NCI-H2196 treated with DMSO at 0.1 percent for 48 hours (cell line): ENCODE measurements at regions not wholly inside any gene's neighbourhood (a gene's known extent, or its start where the extent isn't known, plus 50 kb on each side); places are given as distances from the start of the nearest gene placed in this dataset.
"Not testable (repeated sequence)": the region's sequence is repeated elsewhere in the genome, so short reads cannot be mapped to it uniquely, and the experiment has no call there.

Source experiments
- DNase-seq: peaks from one replicate; lab custom pipeline; 2025; ENCODE audit not compliant: unreplicated experiment; lab: John Stamatoyannopoulos, UW

DNA sequence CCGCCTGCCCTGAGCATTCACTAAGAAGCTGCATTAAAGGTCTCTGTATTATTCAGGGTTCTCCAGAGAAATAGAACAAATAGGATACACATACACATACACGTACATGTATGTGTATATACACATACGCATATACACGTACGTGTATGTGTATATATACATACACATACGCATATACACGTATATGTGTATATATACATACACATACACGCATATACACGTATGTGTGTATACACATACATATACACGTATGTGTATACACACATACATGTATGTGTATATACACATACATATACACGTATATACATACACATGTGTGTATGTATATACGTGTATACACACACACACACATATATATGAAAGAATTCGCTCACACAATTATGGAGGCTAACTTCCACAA lies 108.9 kb upstream of the BARHL2 start:
- no peak for DNase-seq

DNA sequence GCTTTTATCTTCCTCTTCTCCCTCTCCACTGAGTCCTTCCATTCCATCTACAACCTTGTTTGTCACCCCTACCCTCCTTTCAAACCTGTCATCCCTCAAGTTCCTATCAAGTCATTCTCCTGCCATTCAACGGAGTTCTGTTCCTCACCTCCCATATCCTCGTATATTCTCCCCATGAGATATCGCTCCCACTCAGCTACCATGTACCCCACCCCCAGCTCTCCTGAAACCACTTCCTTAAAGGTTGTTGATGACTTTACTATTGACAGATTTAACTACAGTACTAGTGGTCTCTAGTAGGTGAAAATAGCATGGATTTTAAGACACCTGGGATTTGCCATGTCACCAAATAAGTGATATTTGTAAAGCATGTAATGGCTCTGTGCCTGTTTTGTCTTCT lies 107.4 kb upstream of the BARHL2 start:
- DNase-seq = no peak

DNA sequence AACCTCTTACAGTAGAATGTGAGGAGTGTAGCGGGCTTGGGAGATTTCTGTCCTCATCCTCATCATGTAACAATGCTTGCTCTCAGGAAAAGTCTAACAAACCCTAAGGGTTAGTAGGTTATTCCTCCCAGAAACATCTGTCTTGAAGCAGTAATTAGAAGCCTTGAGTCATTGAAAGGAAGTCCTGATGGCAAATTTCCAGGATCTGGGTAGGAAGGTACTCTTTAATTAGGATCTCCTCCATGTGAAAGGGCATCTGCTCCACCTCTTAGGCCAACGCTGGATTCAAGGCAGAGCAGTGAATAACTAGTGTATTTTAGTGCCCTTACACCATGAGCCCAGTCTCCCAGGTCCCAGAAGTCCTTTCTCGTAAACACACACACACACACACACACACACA lies 106.6 kb upstream of the BARHL2 start:
- no peak for DNase-seq

DNA sequence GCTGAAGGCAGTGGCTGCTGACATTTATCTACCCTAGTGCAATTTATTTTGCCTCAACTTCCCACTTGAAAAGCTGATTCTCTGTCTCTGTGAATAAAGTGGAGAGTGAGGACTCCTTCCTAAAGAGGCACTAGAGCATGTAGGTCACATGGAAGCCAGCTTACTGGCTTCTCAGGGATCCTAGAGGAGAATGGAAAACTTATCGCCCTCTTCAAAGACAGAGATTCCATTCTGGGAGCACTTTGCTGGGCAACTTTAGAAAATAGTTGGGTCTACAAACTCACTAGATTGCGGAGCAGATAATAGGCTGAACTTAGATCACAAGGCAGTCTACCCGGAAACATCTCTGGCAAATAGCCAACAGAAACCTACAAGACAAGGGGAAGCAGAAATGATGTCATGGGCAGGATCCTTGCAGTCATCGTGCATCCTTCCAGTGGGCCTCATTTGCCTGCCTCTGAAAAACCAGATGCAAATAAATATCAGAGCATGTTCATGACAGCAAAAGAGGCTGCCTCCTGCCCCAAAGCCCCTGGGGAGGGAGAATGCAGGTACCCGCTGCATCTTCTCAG lies 104.8 kb upstream of the BARHL2 start:
- DNase-seq = no peak

DNA sequence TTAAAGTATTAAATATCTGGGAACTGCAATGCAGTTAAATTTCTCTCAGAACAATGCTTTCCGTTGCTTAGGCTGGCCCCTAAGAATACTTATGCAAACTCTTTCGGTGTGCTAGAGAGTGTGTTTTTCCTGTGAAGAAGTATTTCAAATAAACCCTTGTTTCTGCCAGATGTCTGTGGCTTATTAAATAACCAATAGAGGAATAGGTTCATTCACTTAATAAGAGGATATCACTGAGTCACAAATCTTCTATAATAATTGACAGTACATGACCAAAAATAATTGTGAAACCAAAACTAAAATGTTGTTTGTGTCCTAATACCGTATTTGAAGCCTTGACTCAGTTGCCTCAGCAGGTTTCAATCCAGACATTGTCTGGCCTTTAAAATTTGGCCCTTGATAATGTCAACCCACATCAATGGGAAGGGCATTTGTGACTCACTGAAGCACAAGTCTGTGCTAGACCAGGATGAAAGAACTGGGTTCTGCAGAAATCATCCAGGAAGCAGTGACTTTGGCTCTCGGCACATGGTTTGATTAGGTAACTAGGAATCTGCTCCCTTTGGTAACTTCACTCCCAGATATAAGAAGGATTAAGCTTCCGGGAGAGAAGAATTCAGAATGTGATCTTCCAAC lies 104.2 kb upstream of the BARHL2 start:
- no peak for DNase-seq

DNA sequence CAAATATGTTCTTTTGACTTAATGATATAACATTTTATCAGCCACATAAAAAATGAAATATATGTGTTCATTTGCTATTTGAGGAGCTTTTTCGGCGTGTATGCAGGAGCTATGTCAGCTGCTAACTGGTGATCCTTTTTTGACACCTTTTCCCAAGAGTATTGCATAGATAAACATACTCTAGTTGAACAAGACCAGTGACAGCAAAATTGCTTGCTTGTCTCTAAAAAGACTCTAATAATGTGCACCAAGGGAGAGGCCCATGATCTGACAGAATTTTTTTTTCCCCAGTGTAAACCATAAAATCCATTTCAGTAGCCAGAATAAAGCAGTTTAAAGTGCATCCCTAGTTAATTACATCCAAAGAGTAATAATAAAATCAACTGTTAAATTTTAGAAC lies 103.6 kb upstream of the BARHL2 start:
- DNase-seq = no peak

DNA sequence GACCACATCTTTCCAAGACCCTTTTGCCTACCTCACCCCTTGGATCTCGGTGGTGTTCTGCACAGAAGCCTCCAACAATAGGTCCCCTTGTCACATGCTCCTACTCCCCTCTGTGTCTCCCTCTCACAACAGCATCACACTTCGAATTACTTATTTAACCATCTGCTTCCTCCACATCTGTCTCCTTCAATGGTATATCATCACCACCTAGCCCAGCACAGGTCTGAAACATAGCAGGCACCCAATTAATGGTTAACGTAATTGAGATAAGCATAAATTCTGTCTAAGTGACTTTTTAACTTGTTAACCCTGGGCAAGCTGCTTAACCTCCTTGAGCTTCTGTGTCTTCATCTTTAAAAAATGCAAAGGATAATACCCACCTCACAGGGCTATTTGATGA lies 100.3 kb upstream of the BARHL2 start:
- DNase-seq = no peak

DNA sequence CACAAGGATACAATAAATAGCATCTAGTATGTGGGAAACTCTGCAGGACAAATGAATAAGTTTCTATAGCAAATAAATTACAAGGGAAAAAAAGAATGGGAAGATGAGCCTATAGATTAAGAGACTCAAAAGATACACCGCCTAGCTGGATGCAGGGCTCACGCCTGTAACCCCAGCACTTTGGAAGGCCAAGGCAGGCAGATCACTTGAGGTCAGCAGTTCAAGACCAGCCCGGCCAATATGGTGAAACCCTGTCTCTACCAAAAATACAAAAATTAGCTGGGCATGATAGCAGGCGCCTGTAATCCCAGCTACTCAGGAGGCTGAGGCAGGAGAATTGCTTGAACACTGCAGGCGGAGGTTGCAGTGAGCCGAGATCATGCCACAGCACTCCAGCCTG lies 95.1 kb upstream of the BARHL2 start:
- not testable (repeated sequence) for DNase-seq

DNA sequence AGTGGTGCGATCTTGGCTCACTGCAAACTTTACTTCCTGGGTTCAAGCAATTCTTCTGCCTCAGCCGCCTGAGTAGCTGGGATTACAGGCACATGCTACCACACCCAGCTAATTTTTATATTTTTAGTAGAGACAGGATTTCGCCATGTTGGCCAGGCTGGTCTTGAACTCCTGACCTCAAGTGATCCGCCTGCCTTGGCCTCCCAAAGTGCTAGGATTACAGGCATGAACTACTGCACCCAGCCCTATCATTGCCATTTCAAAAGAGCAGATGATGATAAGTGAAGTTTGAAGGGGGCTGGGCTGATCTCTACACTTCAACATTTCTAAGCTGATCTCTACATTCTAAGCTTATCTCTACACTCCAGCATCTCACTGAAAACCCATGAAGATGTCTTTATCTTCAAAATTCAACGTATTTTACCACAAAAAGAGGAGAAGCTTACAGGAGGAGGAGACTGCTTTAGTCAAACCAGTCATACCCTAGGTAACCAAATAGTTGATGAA lies 94.4 kb upstream of the BARHL2 start:
- not testable (repeated sequence) for DNase-seq

DNA sequence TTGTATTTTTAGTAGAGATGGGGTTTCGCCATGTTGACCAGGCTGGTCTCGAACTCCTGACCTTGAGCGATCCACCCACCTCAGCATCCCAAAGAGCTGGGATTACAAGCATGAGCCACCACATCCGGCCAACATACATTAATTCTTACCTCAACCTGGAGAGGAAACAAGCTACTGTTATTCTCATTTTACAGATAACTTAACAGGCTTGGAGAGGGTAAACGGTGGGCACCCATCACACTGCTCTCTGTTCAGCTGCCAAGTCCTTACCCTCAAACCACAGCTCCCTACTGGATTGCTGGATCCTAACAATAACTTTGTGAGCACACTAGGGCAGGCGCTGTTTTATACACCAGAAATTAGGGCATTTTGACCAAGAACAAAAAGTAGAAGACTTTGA lies 93.6 kb upstream of the BARHL2 start:
- DNase-seq = no peak

DNA sequence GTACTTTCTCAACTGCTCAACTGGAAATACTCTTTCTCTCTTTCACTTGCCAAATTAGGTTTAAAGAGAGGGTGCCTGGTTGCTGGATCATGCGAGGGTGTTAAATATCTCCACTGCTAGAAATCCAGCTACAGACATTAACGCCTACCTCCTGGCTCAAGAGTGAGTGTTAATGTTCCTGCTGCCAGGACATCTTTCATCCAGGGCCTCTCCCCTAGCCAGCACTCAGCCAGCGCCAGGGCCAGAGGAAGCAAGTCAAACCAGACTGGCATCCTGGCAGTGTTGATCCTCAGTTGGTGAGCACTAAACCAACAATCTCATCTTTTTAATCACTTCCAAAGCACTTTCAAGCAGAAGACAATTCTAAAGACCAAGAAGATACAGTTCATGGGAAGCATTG lies 92.9 kb upstream of the BARHL2 start:
- no peak for DNase-seq

DNA sequence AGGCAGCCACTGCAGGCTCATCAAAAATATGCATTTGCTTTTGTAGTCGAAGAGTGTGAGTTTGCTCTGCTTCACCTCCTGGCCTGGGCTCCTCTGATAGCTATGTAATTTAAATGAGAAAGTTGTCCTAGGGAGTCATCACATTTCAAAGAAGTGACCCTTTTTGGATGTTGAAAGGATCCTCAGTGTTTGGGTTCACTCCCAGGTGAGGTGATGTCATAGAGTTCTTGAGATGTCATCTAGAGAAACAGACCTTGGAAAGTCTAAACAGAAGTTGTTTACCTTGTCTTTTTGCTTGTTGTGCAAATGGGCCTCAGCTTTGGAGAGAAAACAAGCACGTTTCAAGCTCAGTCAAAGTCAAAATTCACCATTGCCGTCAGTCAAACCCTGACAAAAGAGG lies 92.0 kb upstream of the BARHL2 start:
- DNase-seq = no peak

DNA sequence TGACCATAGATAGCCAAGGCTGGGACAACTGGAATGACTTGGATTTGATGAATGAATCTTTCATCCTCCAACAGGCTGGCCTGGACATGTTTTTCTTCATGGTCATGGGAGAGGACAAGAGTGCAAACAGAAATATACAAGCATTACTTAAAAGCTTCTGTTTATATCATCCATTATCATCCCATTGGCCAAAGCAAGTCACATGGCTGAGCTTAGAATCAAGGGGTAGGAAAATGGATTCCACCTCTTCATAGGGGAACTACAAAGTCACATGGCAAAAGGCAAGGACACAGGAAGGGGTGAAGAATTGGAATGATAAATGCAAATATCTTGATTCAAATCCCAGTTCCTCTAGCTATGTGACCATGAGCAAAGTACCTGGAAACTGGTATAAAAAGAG lies 90.2 kb upstream of the BARHL2 start:
- DNase-seq = no peak

DNA sequence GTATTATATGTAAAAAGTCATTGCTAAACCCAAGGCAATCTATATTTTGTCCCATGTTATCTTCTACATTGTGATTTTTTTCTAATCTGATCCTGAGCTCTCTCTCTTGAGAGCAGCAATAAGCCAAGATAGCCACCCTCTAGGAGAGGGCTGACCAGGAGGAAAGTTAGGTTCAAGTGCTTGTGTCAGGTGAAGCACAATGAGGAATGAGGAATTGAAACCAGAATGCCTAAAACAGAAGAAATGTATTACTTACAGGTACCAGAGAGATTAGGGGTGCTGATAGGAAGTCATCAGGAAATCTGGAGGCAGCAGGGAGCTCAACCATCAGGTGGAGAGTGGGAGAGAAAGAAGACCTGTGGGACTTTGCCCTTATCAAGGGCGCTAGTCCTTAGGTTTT lies 85.5 kb upstream of the BARHL2 start:
- DNase-seq = no peak

DNA sequence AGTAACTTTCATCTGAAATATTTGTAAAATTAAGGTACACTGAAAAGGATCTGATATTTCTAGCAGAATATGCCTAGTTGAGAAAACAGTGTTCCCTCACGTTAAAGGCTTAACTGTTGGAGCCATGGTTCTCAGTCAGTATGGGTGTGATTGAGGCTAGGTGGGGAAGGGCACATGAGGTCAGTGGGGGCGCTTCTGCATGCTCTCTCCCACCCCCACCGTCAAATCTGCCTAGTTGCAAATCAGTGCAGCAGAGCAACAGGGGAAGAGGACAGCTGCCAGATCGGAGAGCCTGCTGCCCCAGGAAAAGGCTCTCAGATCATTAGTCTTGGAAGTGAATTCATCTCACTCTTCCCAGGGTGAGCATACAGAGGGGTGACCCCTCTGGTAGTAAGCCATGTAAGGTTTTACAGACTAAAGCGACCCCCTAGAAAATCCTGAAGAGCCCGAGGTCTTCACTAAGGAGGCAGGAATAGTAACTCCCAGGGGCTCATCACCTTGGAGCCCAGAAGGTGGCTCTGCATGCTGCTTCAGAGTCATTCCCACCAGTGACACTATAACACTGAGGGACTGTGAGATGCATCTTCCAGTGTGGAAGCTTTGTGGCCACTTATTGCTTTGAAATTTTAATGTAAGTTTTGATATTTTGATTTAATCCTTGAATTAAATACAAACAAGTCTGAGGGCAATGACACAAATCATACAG lies 83.1 kb upstream of the BARHL2 start:
- DNase-seq = no peak

DNA sequence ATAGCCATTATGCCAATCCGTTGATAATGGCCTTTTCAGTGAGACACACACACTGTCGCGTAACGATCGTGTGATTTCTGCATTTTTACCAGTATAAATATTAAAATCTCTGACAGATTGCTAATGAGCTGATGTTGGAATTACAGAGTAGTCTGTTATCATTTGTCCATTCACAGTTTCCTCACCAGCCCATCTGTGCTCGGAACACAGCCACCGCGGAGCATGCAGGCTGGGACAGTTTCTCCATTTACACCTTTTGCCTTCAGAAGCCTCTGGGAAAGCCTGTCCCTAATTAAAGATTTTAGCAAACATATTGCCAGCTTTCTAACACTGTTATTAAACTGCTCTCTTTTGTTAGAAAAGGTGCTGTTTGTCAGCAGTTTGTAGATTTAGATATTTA lies 82.2 kb upstream of the BARHL2 start:
- DNase-seq = no peak

DNA sequence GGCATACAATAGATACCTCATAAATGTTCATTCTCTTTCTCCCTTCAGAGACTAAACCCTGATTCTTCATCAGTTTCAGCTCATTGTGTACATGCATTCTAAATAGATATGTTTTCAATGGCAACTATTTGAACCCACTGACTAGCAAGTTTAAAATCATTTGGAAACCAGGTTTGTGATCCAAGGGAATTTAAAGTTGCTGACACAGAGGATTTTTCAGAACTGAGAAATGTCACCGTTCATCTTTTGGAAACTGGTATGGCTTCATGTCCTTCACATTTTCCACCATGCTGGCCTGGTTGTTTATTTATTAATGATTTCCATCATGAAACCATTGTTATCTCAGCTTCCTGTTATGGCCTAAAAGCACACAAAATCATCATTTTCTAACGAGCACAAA lies 81.8 kb upstream of the BARHL2 start:
- no peak for DNase-seq

DNA sequence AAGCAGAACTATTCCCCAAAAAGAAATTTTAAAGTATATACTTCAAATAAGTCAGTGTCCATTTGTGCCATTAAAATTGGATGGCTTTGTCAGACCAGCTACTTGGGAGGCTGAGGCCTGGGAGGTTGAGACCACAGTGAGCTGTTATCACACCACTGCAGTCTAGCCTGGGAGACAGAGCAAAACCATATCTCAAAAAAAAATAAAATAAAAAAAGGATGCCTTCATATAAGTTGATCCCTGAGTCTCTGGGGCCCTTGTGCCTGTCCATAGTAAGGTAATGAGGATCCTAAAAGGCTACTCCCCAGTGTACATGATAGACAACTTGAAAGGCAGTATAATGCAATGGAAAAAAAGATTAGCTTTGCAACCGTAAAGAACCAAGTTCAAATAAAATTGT lies 81.2 kb upstream of the BARHL2 start:
- no peak for DNase-seq

DNA sequence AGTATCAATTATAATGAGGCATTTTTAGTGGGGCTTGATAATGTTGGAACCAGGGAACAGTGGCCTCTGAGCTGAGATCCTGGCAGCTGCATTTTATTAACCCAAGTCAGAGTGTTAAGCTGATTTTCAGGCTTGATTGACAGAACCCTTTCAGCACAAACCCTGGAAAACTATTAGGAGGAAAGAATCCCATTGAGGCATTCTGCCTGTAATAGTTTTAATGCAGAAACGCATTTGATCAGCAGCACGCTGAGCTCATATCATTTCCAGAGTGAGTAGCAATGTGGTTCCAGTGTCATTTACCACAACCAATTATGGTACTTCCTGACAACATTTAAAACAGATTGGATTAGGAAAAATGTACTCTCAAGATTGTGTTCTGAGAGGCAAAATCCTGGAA lies 78.3 kb upstream of the BARHL2 start:
- DNase-seq = no peak

DNA sequence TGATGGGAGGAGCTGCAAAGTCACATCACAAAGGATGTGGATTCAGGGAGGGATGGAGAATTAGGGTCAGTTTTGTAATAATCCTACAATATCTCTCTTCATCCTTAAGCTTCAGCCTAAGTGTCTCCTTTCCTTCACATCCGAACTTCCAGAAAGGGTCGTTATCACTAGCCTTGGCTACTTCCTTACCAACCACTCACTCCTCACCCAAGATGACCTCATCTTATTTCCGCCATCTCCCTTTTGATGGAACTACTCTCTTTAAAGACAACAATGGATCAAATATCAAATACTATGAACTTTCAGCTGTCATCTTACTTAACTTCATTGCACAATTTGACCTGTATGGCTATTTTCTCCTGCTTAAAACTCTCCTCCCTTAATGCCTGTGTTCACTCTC lies 69.6 kb upstream of the BARHL2 start:
- no peak for DNase-seq

DNA sequence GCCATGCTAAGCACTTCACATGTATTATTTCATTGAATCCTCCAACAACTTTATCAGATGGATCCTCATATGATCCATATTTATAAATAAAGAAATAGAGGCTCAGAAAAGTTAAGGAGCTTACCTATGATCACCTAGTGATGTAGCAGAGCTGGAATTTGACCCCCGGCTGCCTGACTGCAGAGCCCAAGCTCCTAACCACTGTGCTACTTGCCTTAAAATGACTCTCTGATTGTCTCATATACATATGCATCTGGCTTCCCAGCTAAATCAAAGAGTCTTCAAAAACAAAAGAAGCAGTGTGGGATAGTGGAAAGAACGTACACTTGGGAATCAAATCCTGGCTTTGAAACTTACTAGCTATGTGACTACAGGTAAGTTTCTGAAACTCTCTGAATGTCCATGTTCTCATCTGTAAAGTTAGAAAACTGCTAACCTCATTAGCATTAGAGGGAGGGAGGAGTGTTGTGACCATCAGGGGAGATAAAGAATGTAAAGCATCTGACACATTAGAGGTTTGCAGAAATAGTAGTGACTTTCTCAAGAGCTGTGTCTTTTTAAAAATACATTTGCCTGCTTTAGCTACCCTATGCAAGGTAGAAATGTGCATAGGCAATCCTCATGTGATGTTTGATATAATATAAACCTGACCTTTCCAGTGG lies 67.2 kb upstream of the BARHL2 start:
- no peak for DNase-seq

DNA sequence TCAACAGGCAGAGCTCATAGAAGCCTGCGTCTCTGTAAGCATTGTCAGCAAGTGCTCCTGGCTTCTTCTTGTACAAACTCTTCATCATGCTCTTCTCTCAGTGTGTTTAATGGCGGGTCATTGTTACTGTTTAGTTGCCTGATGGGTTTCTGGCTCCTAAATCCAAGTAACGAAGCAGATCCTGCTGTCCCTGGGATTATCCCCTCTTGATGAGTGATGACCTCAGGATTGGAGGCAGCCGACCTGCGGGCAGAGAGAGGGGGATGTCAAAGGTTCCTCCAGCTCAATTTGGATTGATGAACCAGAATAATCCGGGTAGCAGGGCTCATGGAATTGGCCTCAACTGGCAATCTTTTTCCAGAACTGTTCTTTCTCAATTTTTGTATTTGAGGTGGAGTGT lies 66.1 kb upstream of the BARHL2 start:
- DNase-seq = no peak
